HAP-1 (cell line): ENCODE measurements at regions not wholly inside any gene's neighbourhood (a gene's known extent, or its start where the extent isn't known, plus 50 kb on each side); places are given as distances from the start of the nearest gene placed in this dataset.

Experiments
- DNase-seq, 2 experiments: peaks; one replicate each; pipeline ENCODE4 v3.0.0-alpha.2; 2016 to 2020; ENCODE audit warnings: low spot score in 2 of 2
- H3K27me3 ChIP-seq: fragments of 250-450 bp; sonication (Bioruptor Pico); 2 replicates; pipeline ENCODE4 v1.5.1; 2020; ENCODE audit warnings: low read depth, mild to moderate bottlenecking, moderate library complexity
- H3K36me3 ChIP-seq: fragments of 250-450 bp; sonication (Bioruptor Pico); replicated peaks from 2 replicates; pipeline ENCODE4 v1.5.1; 2020; ENCODE audit warnings: mild to moderate bottlenecking
- H3K4me1 ChIP-seq: fragments of 250-450 bp; sonication (Bioruptor Pico); 2 replicates; pipeline ENCODE4 v1.5.1; 2020; ENCODE audit warnings: mild to moderate bottlenecking
- H3K4me3 ChIP-seq: fragments of 250-450 bp; sonication (Bioruptor Pico); 2 replicates; pipeline ENCODE4 v1.5.1; 2020; ENCODE audit warnings: mild to moderate bottlenecking, moderate library complexity
- H3K9me3 ChIP-seq: fragments of 250-450 bp; sonication (Bioruptor Pico); 2 replicates; pipeline ENCODE4 v1.5.1; 2020; ENCODE audit warnings: mild to moderate bottlenecking, moderate library complexity
- in situ Hi-C: fragments of 300-500 bp; cut with MboI; formaldehyde crosslinking; loops from 3 replicates; pipeline ENCODE4 v1.14.3; 2020; ENCODE audit warnings: low sequenced_read_pairs, inconsistent platforms, mixed read lengths

DNA sequence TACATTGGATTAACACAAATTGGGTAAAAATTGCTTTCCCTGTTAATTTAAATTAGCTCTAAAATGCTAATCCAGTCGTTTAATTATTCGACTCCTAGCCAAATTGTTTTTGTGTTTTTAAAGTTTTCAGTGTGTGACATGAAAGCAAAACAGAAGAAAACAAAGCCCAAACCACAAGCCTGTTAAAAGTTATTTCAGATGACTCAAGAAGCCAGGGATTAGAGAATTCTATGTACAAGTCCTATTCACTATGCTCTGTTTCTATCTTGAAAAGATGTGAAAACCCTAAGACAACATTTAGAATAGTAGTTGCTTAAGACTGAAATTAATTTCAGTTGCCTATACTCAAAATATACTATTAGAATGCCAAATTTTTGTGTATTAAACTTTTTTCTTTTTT is 294.8 kb upstream of the ADAMTS5 start:
- H3K9me3 ChIP-seq = no peaks in the 10 kb centered on the region
- H3K4me3 ChIP-seq = no peak overlapping the region
- H3K27me3 ChIP-seq = no peaks in the 10 kb centered on the region
- H3K36me3 ChIP-seq = no peaks in the 10 kb centered on the region
- H3K4me1 ChIP-seq = no peaks in the 10 kb centered on the region
- DNase-seq = no peak
- in situ Hi-C loops = no loop called here

DNA sequence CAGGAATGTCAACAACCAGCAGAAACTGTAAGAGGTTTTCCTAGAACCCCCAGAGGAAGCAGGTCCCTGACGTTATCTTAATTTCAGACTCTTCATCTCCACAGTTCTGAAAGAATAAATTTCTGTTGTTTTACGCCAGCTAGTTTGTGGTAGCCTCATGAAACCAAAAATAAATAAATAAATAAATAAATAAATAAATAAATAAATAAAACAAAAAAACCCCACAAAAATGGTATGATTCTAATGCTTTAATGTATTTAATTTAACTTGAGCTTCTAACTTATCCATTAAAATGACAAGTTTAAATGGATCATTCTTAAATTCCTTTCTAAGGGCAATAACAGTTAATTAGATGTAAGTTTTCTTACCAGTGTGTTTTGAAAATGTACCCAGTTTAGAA is 293.8 kb upstream of the ADAMTS5 start:
- DNase-seq = no peak
- Histone ChIP-seq H3K36me3 (no peaks in the 10 kb centered on the region), H3K9me3 (no peaks in the 10 kb centered on the region), H3K27me3 (no peaks in the 10 kb centered on the region), H3K4me3 (no peak overlapping the region), H3K4me1 (no peaks in the 10 kb centered on the region)
- in situ Hi-C loops = no loop called here

DNA sequence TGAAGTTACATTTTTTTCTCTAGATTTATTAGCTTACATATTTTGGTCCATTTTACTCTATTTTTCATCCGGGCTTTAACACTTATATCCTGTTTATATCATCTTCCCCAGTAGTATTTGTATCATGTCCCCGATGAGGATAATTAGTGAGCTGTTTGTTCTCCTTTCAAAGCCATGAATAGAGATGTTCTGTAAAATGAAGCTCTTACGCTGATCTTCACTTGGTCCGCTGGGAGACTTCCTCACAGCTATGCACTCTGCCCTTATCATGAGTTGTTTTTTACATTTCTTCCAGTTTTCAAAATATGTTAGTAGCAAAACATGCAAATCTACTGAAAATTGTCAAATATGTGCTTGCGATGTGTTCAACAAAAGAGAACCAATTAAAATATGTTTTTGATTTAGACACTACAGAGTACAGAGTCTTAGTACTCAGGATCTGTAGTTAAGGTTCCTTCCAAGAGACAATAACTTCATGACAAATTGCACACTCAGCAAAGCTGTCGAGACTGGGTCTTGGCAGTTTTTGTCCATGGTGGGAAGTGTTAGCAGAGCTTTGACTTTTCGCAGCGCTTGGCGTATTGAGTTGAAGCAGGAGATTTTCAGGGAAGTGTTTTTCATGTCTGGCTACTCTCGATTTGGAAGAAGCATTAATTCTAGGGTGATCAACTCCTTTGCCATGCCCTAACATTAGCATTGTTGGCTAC is 292.0 kb upstream of the ADAMTS5 start:
- H3K4me3 ChIP-seq = no peak overlapping the region
- no peaks in the 10 kb centered on the region for H3K9me3 ChIP-seq
- no peak for DNase-seq
- in situ Hi-C loops = no loop called here
- H3K27me3 ChIP-seq = no peaks in the 10 kb centered on the region
- no peaks in the 10 kb centered on the region for H3K4me1 ChIP-seq
- H3K36me3 ChIP-seq = no peaks in the 10 kb centered on the region

DNA sequence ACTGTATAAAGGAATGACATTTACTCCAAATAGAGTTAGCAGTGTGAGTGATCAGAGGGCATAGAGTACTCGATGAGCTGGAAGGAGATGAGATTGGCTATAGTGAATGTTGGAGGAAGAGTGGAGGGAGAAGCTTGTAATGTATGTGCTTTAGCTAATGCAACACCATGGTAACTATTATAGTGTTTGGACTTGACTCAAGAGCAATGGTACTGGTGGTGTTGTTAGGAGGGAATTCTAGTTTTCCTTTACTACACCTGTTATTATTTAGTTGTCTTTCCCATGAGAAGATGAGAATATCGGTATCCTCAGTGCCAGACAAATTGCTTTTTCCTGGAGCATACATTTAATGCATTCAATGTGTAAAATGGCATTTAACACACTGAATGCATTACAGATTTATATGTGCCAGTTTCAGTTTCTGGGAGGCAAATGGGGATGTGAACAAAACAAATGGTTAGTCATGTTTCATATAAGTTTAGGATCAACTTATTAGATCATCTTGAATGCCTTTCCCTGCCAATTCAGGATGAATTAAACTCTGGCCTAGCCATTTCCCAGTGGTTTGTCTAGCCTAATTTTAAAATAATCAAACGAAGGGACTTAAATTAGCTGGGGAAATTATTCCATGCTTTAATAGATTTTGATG is 291.1 kb upstream of the ADAMTS5 start:
- Histone ChIP-seq H3K27me3 (no peaks in the 10 kb centered on the region), H3K36me3 (no peaks in the 10 kb centered on the region), H3K4me1 (no peaks in the 10 kb centered on the region), H3K4me3 (no peak overlapping the region), H3K9me3 (no peaks in the 10 kb centered on the region)
- DNase-seq = no peak
- in situ Hi-C loops = no loop called here

DNA sequence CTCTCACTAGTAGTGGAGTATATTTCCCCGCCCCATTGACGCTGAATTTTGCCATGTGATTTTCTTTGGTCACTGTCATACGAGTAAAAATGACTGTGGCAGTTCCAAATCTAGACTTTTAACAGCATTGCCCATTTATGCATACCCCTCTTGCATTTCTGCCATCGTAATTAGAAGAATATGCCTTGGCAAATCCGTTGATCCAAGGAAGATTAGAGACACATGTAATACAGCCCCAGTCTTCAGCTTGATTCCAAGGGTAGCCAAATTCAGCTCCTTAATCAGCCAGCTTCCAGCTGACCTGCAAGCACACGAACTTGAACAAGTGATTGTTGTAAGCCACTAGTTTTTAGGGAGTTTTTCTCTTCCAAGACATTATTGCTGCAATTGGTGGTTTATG is 290.3 kb upstream of the ADAMTS5 start:
- Histone ChIP-seq H3K36me3 (no peaks in the 10 kb centered on the region), H3K27me3 (no peaks in the 10 kb centered on the region), H3K4me1 (no peaks in the 10 kb centered on the region), H3K9me3 (no peaks in the 10 kb centered on the region), H3K4me3 (no peak overlapping the region)
- no peak for DNase-seq
- in situ Hi-C loops = no loop called here

- in situ Hi-C loops = no loop called here
- Histone ChIP-seq H3K36me3 (no peaks in the 10 kb centered on the region), H3K4me3 (no peak overlapping the region), H3K4me1 (no peaks in the 10 kb centered on the region), H3K27me3 (no peaks in the 10 kb centered on the region), H3K9me3 (no peaks in the 10 kb centered on the region)
- DNase-seq = no peak
Observed at GRCh38 chr21:27251752-27252151, 284.9 kb upstream of the ADAMTS5 start.

- in situ Hi-C loops = no loop called here
Observed at GRCh38 chr21:27250366-27250765, 283.5 kb upstream of the ADAMTS5 start.

DNA sequence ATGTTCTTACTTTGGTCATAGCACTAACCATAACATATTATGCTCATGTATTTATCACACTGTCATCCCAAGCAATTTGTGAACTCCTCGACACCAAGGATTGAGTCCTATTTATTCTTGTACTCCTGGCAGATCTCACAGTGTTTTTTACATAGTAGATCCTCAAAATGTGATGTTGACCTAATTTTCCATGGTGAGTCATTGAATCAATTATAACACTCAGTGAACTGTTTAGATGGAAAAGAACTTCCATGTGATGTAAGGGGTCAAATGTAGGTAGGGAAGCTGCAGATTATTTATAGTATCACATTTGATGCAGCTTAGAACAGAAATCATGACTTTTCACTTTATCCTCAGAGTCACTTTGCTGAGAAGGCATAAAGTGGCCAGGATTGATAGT is 281.9 kb upstream of the ADAMTS5 start:
- Histone ChIP-seq H3K27me3 (no peaks in the 10 kb centered on the region), H3K9me3 (no peaks in the 10 kb centered on the region), H3K4me1 (no peaks in the 10 kb centered on the region), H3K4me3 (no peak overlapping the region), H3K36me3 (no peaks in the 10 kb centered on the region)
- no peak for DNase-seq
- in situ Hi-C loops = no loop called here

More at GRCh38 chr21:27250366-27250765, 283.5 kb upstream of the ADAMTS5 start:
- no peaks in the 10 kb centered on the region for H3K4me1 ChIP-seq
- no peak for DNase-seq
- no peaks in the 10 kb centered on the region for H3K27me3 ChIP-seq
- no peaks in the 10 kb centered on the region for H3K36me3 ChIP-seq
- H3K4me3 ChIP-seq = no peak overlapping the region
- H3K9me3 ChIP-seq = no peaks in the 10 kb centered on the region

DNA sequence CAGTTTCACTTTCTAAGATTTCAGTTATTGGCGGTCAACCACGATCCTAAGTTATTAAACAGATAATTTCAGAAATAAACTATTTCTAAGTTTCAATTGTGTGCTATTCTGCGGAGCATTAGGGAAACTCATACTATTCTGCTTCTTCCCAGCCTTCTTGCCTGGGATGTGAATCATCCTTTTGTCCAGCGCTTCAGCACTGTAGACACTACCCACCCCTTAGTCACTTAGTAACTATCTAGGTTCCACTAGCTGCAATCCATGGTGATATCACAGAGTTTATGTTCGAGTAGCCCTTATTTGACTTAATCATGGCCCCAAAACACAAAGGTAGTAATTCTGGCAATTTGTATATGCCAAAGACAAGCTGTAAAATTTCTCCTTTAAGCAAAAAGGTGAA is 279.9 kb upstream of the ADAMTS5 start:
- Histone ChIP-seq H3K27me3 (no peaks in the 10 kb centered on the region), H3K4me1 (no peaks in the 10 kb centered on the region), H3K4me3 (no peak overlapping the region), H3K9me3 (no peaks in the 10 kb centered on the region), H3K36me3 (no peaks in the 10 kb centered on the region)
- in situ Hi-C loops = no loop called here
- no peak for DNase-seq

GRCh38 chr21:27244776-27245175 is 277.9 kb upstream of the ADAMTS5 start:
- Histone ChIP-seq H3K36me3 (no peaks in the 10 kb centered on the region), H3K4me3 (no peak overlapping the region), H3K9me3 (no peaks in the 10 kb centered on the region), H3K4me1 (no peaks in the 10 kb centered on the region), H3K27me3 (no peaks in the 10 kb centered on the region)
- in situ Hi-C loops = no loop called here
- DNase-seq = no peak

DNA sequence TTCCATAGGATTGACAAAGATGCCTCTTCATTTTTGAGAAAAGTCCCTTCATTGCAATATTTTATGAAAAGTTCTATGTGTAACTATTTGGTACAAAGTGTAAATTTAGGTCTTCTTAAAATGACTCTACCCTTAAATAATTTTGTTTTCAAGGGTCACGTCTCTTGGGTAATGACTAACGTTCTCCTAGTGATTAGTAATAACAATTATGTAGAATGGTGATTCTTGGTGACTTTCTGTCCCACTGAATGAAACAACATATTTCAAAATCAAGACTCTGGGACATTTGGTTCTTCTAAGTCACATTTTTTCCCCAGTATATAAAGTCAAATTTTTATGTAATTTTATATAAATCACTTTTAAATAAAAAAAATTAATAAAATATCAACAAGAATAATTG is 277.5 kb upstream of the ADAMTS5 start:
- no peak overlapping the region for H3K4me3 ChIP-seq
- no peaks in the 10 kb centered on the region for H3K9me3 ChIP-seq
- DNase-seq = no peak
- no peaks in the 10 kb centered on the region for H3K4me1 ChIP-seq
- H3K27me3 ChIP-seq = no peaks in the 10 kb centered on the region
- no peaks in the 10 kb centered on the region for H3K36me3 ChIP-seq
- in situ Hi-C loops = no loop called here

- H3K4me1 ChIP-seq = no peaks in the 10 kb centered on the region
- DNase-seq = no peak
- H3K9me3 ChIP-seq = no peaks in the 10 kb centered on the region
- in situ Hi-C loops = no loop called here
- no peaks in the 10 kb centered on the region for H3K36me3 ChIP-seq
- no peak overlapping the region for H3K4me3 ChIP-seq
- H3K27me3 ChIP-seq = no peaks in the 10 kb centered on the region
Observed at GRCh38 chr21:27240839-27241238, 274.0 kb upstream of the ADAMTS5 start.

- no peaks in the 10 kb centered on the region for H3K27me3 ChIP-seq
- in situ Hi-C loops = no loop called here
- no peak for DNase-seq
- H3K4me3 ChIP-seq = no peak overlapping the region
- H3K36me3 ChIP-seq = no peaks in the 10 kb centered on the region
- H3K4me1 ChIP-seq = no peaks in the 10 kb centered on the region
- no peaks in the 10 kb centered on the region for H3K9me3 ChIP-seq
Observed at GRCh38 chr21:27233514-27234115, 266.7 kb upstream of the ADAMTS5 start.

DNA sequence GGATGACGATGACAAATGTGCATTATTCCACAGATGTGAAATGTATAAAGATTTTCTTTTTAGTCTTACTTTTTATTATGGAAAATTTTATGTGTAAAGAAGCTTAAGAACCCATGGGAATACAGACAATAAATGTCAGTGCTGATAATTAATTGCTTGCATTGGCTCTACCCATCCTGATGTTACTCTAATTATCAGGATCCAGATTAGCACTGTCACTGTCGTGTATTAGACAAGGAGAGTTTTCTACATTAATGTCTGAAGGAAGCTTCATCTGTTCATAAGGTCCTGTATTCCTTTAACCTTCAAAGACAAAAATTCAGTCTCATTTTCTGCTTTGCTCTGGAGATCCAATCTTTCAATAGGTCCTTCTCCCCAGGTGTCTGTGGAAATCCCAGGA is 259.1 kb upstream of the ADAMTS5 start:
- in situ Hi-C loops = no loop called here
- H3K9me3 ChIP-seq = no peaks in the 10 kb centered on the region
- H3K36me3 ChIP-seq = no peaks in the 10 kb centered on the region
- H3K27me3 ChIP-seq = no peaks in the 10 kb centered on the region
- no peak overlapping the region for H3K4me3 ChIP-seq
- H3K4me1 ChIP-seq = no peaks in the 10 kb centered on the region
- DNase-seq = no peak
